Activated CD8-positive, alpha-beta memory T cell treated with anti-CD3 and anti-CD28 coated beads, Interleukin-2, amount 10 ng/mL, durations not matched to agents 7 days and 5 days (primary cell): ENCODE measurements at regions not wholly inside any gene's neighbourhood (a gene's known extent, or its start where the extent isn't known, plus 50 kb on each side); places are given as distances from the start of the nearest gene placed in this dataset.

Experiments used
- ATAC-seq: fragments of 150-1000 bp; cut with Tn5 transposase; one replicate; pipeline ENCODE4 v1.10.0; 2021; ENCODE audit warnings: moderate library complexity
- CTCF ChIA-PET: fragments of 350-600 bp; sonication (Branson Sonifier 250); formaldehyde crosslinking; loops from one replicate; lab custom pipeline; 2021; ENCODE audit warnings: antibody characterized with exemption; lab: Charles Lee
- DNase-seq: peaks from one replicate; pipeline ENCODE4 v3.0.0-alpha.2; 2020
- H3K27ac Mint-ChIP-seq: one replicate; pipeline ENCODE4 v1.8.0; 2021; ENCODE audit warnings: mild to moderate bottlenecking, mixed read lengths
- H3K27me3 Mint-ChIP-seq: one replicate; pipeline ENCODE4 v1.8.0; 2021; ENCODE audit warnings: mixed read lengths
- H3K36me3 Mint-ChIP-seq: one replicate; pipeline ENCODE4 v1.8.0; 2021; ENCODE audit warnings: mild to moderate bottlenecking, mixed read lengths
- H3K4me1 Mint-ChIP-seq: one replicate; pipeline ENCODE4 v1.8.0; 2021; ENCODE audit warnings: mixed read lengths
- H3K4me3 Mint-ChIP-seq: one replicate; pipeline ENCODE4 v1.8.0; 2021; ENCODE audit warnings: mild to moderate bottlenecking, moderate library complexity, mixed read lengths
- H3K9me3 Mint-ChIP-seq: one replicate; pipeline ENCODE4 v1.8.0; 2022; ENCODE audit warnings: low read depth, mixed read lengths

DNA sequence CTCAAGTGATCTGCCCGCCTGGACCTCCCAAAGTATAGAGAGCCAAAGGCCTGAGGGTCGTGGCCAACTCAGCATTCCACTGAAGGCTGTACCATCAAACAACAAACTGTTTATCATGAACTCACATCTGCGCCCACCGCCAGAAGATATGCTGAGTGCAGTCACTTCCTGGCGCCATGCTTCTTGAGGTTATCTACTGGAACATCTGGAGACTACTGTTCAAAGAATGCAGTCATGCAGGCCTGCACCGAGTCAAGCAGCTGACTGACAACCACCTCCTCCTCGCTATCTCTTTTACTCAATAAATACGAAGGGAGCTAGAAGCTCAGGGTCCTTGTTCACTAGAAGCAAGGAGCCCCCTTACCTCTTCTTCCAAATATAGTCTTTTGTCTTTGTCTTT lies 473.9 kb upstream of the EEF2KMT start:
- no peak overlapping the region for H3K27ac Mint-ChIP-seq
- DNase-seq (no peak), ATAC-seq (no peak)
- H3K4me1 Mint-ChIP-seq, result no peaks in the 10 kb centered on the region
- H3K36me3 Mint-ChIP-seq, result no peaks in the 10 kb centered on the region
- no peak overlapping the region for H3K4me3 Mint-ChIP-seq
- no peaks in the 10 kb centered on the region for H3K27me3 Mint-ChIP-seq
- peaks cover 5% of the 10 kb centered on the region for H3K9me3 Mint-ChIP-seq
- CTCF ChIA-PET, result no interaction called here

DNA sequence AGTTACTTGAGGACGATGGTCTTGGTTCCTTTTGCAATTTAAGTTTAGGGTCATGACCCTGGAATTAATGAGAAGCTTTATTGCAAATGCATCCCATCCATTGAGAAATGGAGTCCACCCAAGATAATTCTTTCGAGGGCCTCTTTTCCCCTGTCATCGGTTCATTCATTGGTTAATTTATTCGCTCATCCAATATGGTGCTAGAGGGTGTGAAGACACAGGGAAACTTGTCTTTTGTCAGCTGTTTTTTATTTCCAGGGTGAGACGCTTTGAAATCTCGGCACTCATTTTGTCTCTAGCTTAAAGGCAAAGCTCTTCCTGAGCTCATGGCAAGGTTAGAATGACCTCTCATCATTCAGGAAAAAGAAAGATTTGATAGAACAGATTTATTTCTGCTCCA lies 464.2 kb upstream of the EEF2KMT start:
- Mint-ChIP-seq H3K27ac (no peak overlapping the region), H3K36me3 (no peaks in the 10 kb centered on the region), H3K4me3 (no peak overlapping the region), H3K4me1 (peaks cover 8% of the 10 kb centered on the region), H3K9me3 (peaks cover 13% of the 10 kb centered on the region), H3K27me3 (no peaks in the 10 kb centered on the region)
- ATAC-seq (no peak), DNase-seq (no peak)
- CTCF ChIA-PET, result no interaction called here

DNA sequence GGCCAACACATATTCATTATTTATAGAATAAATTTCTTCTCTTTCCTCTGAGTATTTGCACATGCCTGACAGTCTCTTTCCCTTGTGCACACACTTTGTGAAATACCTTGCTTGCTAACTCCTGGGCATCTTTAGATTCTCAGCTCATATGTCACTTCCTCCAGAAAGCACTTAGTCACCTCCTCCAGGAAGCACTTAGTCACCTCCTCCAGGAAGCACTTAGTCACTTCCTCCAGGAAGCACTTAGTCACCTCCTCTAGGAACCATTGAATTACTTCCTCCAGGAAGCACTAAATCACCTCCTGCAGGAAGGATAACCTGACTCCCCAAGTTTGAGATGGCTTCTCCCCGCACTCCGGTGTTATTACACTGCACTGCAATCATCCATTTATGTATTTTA lies 462.5 kb upstream of the EEF2KMT start:
- H3K9me3 Mint-ChIP-seq, result peaks cover 13% of the 10 kb centered on the region
- CTCF ChIA-PET, result no interaction called here
- no peak overlapping the region for H3K4me3 Mint-ChIP-seq
- no peak overlapping the region for H3K27ac Mint-ChIP-seq
- H3K36me3 Mint-ChIP-seq, result no peaks in the 10 kb centered on the region
- H3K27me3 Mint-ChIP-seq, result no peaks in the 10 kb centered on the region
- DNase-seq (no peak), ATAC-seq (no peak)
- peaks cover 8% of the 10 kb centered on the region for H3K4me1 Mint-ChIP-seq

DNA sequence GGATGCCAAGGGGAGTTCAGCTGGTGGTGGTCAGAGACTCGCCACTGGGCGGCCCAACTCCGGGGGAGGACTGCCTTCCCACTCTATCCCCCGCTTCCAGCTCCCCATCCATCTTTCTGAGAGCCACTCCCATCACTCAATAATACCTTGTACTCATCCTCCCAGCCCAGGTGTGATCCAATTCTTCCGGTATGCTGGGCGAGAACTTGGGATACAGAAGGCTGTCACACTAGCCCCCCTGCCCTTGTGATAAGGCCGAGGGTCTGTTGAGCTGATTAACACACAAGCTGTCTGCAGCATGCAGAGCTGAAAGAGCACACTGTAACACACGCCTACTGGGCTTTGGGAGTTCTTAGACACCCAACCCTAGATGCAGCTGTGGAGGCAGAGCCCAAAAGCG lies 460.4 kb upstream of the EEF2KMT start:
- peaks cover 13% of the 10 kb centered on the region for H3K9me3 Mint-ChIP-seq
- no peaks in the 10 kb centered on the region for H3K36me3 Mint-ChIP-seq
- H3K4me3 Mint-ChIP-seq, result no peak overlapping the region
- CTCF ChIA-PET, result no interaction called here
- DNase-seq, result no peak
- H3K4me1 Mint-ChIP-seq, result peaks cover 8% of the 10 kb centered on the region
- no peak for ATAC-seq
- H3K27ac Mint-ChIP-seq, result no peak overlapping the region
- no peaks in the 10 kb centered on the region for H3K27me3 Mint-ChIP-seq

DNA sequence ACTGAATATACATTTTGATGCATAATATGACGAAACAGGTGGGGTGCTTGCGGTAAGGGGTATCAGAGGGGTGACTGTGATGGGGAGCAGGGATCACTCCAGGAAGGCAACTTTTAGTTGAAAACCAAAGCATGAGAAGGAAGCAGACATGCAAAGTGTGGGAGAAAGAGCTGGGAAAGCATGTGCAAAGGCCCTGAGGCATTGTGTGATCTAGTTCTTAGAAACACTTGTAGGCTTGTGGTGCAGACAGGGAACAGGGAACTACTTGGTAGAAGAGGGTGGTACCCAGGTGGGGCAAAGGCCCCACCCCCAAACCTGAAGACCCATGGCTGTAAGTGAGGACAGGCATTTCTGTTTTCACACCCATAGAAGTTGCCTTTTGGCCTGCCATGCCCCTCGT lies 459.9 kb upstream of the EEF2KMT start:
- CTCF ChIA-PET, result no interaction called here
- Mint-ChIP-seq H3K4me1 (peaks cover 8% of the 10 kb centered on the region), H3K36me3 (no peaks in the 10 kb centered on the region)

DNA sequence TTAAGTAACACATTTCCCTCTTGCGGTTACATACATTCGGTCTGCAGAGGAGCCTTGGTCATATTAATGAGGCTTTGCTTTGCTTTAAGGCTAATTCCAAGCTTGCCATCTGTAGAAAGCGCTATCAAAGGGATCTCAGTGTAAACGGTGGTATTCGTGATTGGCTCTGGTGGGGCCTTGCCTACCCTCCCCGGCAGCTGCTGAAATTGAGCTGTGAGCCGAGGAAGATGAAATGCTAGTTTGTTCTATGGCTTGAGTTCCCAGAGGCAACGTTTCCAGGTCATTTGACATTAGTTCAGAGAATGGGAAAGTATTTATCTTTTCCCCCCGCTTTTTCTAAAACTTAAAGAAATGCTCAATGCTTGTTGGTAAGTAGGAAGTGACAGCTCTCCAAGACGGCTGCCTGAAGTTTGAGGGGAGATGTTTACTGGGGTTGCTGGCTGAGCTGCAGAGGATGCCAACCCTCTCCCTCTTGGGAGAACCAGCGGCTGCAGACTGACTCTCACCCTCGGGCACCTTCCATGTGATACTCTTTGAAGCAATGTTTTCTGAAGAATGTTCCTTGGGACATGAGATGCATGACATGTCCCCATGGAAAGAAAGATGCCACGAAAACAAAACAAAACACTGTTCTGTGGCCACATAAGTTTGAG lies 458.7 kb upstream of the EEF2KMT start:
- no peaks in the 10 kb centered on the region for H3K27me3 Mint-ChIP-seq
- H3K27ac Mint-ChIP-seq, result no peak overlapping the region
- peaks cover 8% of the 10 kb centered on the region for H3K4me1 Mint-ChIP-seq
- H3K4me3 Mint-ChIP-seq, result no peak overlapping the region
- peaks cover 15% of the 10 kb centered on the region for H3K9me3 Mint-ChIP-seq
- DNase-seq, result no peak
- CTCF ChIA-PET, result no interaction called here
- no peak for ATAC-seq
- H3K36me3 Mint-ChIP-seq, result no peaks in the 10 kb centered on the region

More for the DNA sequence above, 459.9 kb upstream of the EEF2KMT start:
- DNase-seq, result no peak
- Mint-ChIP-seq H3K27ac (no peak overlapping the region), H3K4me3 (no peak overlapping the region), H3K27me3 (no peaks in the 10 kb centered on the region), H3K9me3 (peaks cover 15% of the 10 kb centered on the region)
- ATAC-seq, result no peak

DNA sequence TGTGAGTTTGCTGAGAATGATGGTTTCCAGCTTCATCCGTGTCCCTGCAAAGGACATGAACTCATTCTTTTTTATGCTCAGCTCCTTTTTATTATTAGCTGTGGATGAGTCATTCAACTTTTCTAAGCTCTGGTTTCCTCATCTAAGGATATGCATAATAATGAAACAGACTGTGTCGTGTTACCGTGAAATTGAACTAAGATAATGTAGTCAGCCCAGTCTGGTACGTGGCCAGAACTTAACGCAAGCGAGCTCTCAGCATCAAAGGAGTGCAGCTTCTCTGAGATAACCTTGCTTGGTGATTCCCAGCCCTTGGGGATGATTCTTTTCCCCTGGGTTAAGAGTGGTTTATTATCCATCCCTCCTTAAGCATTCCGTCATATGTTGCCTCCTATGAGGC lies 454.3 kb upstream of the EEF2KMT start:
- H3K4me1 Mint-ChIP-seq, result no peaks in the 10 kb centered on the region
- CTCF ChIA-PET, result no interaction called here
- ATAC-seq (no peak), DNase-seq (no peak)
- H3K27ac Mint-ChIP-seq, result no peak overlapping the region
- no peaks in the 10 kb centered on the region for H3K36me3 Mint-ChIP-seq
- no peak overlapping the region for H3K4me3 Mint-ChIP-seq
- H3K9me3 Mint-ChIP-seq, result peaks cover 4% of the 10 kb centered on the region
- no peaks in the 10 kb centered on the region for H3K27me3 Mint-ChIP-seq

DNA sequence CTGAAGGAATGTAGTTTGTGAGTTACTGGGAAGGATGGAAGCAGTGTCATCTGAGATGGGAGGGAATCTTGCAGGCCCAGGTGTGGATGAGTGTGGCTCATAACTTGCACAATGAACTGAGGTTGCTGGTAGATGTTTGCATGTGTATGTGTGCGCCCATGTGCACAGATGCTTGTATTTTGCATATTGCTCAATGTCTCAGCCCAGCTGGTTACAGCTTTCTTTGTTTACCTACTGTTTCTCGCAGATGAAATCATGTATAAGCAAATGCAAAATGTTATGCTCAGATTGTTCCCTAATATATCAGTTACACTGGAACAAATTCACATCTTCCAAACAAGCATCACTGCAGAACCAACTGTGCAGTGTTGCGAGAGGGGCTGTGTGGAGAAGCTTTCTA lies 452.2 kb upstream of the EEF2KMT start:
- no peaks in the 10 kb centered on the region for H3K4me1 Mint-ChIP-seq
- H3K27ac Mint-ChIP-seq, result no peak overlapping the region
- no peak overlapping the region for H3K4me3 Mint-ChIP-seq
- H3K9me3 Mint-ChIP-seq, result peaks cover 4% of the 10 kb centered on the region
- no peaks in the 10 kb centered on the region for H3K27me3 Mint-ChIP-seq
- ATAC-seq (no peak), DNase-seq (no peak)
- no peaks in the 10 kb centered on the region for H3K36me3 Mint-ChIP-seq
- CTCF ChIA-PET, result no interaction called here

DNA sequence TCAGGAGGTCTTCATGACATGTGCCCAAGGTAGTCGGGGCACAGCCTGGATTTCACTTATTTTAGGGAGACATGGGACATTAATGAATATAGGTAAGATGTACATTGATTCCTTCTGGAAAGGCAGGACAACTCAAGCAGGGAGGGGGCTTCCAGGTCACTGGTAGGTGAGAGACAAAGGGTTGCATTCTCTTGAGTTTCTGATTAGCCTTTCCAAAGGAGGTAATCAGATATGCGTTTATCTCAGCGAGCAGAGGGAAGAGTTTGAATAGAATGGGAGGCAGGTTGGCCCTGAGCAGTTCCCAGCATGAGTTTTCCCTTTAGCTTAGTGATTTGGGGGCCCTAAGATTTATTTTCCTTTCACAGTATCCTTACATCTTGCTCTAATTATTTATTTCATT lies 443.8 kb upstream of the EEF2KMT start:
- CTCF ChIA-PET, result no interaction called here
- Mint-ChIP-seq H3K36me3 (no peaks in the 10 kb centered on the region), H3K4me3 (no peak overlapping the region), H3K27me3 (no peaks in the 10 kb centered on the region), H3K4me1 (no peaks in the 10 kb centered on the region), H3K27ac (no peak overlapping the region), H3K9me3 (no peaks in the 10 kb centered on the region)
- DNase-seq (no peak), ATAC-seq (no peak)

DNA sequence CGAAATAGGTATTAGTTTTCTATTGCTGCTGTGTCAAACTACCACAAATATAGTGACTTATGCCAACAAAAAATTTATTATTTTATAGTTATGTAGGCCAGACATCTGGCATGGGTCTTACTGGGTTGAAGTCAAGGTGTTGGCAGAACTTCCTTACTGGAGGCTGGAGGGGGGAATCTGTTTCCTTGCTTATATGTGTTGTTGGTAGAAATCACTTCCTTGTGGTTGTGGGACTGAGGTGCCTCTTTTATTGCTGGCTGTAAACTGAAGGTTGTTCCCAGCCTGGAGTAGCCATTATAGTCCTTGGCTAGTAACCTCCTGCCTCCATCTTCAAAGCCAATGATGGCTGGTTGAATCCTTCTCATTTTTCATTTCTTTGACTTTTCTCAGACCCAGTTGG lies 439.8 kb upstream of the EEF2KMT start:
- Mint-ChIP-seq H3K4me3 (no peak overlapping the region), H3K27me3 (no peaks in the 10 kb centered on the region), H3K4me1 (no peaks in the 10 kb centered on the region), H3K27ac (no peak overlapping the region), H3K9me3 (no peaks in the 10 kb centered on the region), H3K36me3 (no peaks in the 10 kb centered on the region)
- DNase-seq (no peak), ATAC-seq (no peak)
- CTCF ChIA-PET, result no interaction called here

DNA sequence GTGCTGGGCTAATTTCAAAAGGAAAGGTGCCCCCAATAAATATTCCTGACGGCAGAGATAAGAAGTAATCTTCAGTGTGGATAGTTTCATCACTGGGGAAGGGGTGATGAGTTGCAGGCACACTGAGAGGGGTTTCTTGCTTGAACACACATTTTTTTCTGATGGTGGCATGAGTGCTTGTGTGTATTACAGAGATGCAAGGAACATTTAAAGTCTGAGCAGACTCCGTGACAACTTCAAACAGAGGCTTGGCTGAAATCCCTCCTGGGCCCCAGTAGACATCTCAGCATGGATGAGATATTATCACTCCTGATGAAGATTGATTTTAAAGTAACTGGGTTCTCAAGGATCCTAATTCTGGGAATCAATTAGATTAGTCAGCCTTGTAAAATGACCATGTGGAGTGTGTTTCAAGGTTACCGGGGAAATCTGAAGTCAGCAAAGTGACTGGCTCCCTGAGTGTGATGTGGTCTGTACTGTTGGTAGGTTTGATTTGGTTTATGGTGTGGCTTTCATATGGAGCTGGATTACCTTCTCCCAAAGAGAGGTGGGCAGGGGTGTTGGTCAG lies 435.8 kb upstream of the EEF2KMT start:
- ATAC-seq (no peak), DNase-seq (no peak)
- no peaks in the 10 kb centered on the region for H3K27me3 Mint-ChIP-seq
- H3K4me3 Mint-ChIP-seq, result no peak overlapping the region
- H3K36me3 Mint-ChIP-seq, result no peaks in the 10 kb centered on the region
- H3K9me3 Mint-ChIP-seq, result no peaks in the 10 kb centered on the region
- CTCF ChIA-PET, result no interaction called here
- H3K4me1 Mint-ChIP-seq, result no peaks in the 10 kb centered on the region
- H3K27ac Mint-ChIP-seq, result no peak overlapping the region

DNA sequence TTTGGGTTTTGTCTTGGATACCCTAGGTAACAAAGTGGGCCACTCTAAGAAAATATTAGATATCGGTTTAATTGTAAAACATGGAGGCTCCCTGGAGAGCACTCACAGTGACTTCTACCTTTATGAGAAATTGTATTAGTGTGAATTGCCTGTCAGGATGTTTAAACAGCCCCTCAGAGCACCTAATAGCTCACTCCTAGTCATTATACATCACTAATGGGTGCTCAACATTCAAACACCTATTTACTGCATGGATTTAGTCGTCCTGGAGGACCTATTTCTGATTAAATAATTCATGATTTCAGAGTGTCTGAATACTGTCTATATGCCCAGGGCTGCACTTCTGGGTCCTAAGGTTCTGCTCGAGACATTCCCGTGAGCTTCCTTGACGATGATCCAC lies 430.2 kb upstream of the EEF2KMT start:
- Mint-ChIP-seq H3K36me3 (no peaks in the 10 kb centered on the region), H3K9me3 (no peaks in the 10 kb centered on the region), H3K4me1 (no peaks in the 10 kb centered on the region), H3K4me3 (no peak overlapping the region), H3K27me3 (no peaks in the 10 kb centered on the region), H3K27ac (no peak overlapping the region)
- ATAC-seq (no peak), DNase-seq (no peak)
- CTCF ChIA-PET, result no interaction called here

DNA sequence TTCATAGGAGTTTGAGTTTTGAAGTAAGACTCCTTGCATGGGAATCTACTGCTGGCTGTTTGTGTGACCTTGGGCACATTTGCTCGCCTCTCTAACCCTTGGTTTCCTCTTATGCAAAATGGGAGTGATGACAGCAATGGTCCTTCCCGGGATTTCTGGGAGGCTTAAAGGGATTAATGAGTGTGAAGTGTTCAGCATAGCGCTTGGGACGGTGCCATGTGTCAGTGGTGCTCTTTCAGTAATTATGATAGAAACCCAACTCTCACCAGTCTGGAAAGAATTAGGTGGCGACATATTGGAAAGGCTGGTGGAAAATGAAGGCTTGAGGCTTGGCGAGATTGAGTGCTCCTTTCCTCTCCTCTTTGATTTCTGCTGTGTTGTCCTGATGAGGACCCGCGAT lies 429.2 kb upstream of the EEF2KMT start:
- ATAC-seq (no peak), DNase-seq (no peak)
- no peak overlapping the region for H3K4me3 Mint-ChIP-seq
- H3K36me3 Mint-ChIP-seq, result no peaks in the 10 kb centered on the region
- CTCF ChIA-PET, result no interaction called here
- no peak overlapping the region for H3K27ac Mint-ChIP-seq
- no peaks in the 10 kb centered on the region for H3K27me3 Mint-ChIP-seq
- H3K4me1 Mint-ChIP-seq, result no peaks in the 10 kb centered on the region
- no peaks in the 10 kb centered on the region for H3K9me3 Mint-ChIP-seq

DNA sequence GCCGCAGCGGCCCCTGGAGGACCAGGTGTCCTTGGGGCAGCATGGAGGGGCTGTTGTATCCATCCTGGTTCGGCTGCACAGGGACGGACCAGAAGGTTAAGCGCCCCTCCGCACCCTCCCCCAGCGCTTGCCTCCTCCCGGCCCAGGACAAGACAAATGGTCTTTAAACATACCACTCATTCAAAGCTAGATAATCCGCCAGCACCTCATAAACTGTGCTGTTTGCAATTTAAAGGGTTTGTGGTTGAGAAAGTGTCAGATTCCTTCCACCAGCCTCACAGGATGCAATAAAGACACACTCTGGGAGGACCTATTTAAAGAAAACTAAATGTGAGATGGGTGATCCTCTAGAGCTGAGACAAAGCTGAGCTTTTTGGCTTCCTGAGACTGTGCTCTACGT lies 426.2 kb upstream of the EEF2KMT start:
- H3K4me3 Mint-ChIP-seq, result no peak overlapping the region
- no peaks in the 10 kb centered on the region for H3K36me3 Mint-ChIP-seq
- no peak for ATAC-seq
- CTCF ChIA-PET, result no interaction called here
- no peaks in the 10 kb centered on the region for H3K4me1 Mint-ChIP-seq
- no peaks in the 10 kb centered on the region for H3K9me3 Mint-ChIP-seq
- DNase-seq, result no peak
- H3K27me3 Mint-ChIP-seq, result no peaks in the 10 kb centered on the region
- H3K27ac Mint-ChIP-seq, result no peak overlapping the region

DNA sequence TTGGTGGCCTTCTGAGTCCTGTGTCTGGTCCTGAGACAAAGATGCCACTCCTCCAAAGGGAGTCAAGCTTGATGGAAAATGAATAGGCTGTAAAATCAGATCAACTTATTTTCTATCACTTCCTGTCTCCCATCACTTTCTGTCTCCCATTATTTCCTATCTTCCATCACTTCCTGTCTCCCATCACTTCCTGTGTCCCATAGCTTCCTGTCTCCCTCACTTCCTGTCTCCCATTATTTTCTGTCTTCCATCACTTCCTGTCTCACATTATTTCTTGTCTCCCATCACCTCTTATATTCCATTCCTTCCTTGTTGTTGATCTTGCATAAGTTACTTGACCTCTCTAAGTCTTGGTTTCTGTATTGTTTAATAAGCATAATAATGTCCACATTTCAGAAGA lies 418.5 kb upstream of the EEF2KMT start:
- ATAC-seq (no peak), DNase-seq (no peak)
- H3K27ac Mint-ChIP-seq, result no peak overlapping the region
- CTCF ChIA-PET, result no interaction called here
- H3K9me3 Mint-ChIP-seq, result peaks cover 6% of the 10 kb centered on the region
- H3K4me3 Mint-ChIP-seq, result no peak overlapping the region
- no peaks in the 10 kb centered on the region for H3K27me3 Mint-ChIP-seq
- H3K36me3 Mint-ChIP-seq, result no peaks in the 10 kb centered on the region
- no peaks in the 10 kb centered on the region for H3K4me1 Mint-ChIP-seq
